HepG2 (cell line): ENCODE measurements at regions not wholly inside any gene's neighbourhood (a gene's known extent, or its start where the extent isn't known, plus 50 kb on each side); places are given as distances from the start of the nearest gene placed in this dataset.

Source experiments
- ATF3 ChIP-seq: sonication (generic); formaldehyde crosslinking; IDR thresholded peaks from 2 replicates; pipeline ENCODE4 v1.4.0; 2020; ENCODE audit warnings: missing genetic modification reagents
- CEBPB ChIP-seq: IDR thresholded peaks from 2 replicates; pipeline ENCODE4 v1.6.1; 2011; ENCODE audit warnings: low read depth, low read length, improper control_type of control experiment, borderline replicate concordance
- ELF4 ChIP-seq: sonication (generic); formaldehyde crosslinking; IDR thresholded peaks from 2 replicates; pipeline ENCODE4 v1.5.0; 2020; ENCODE audit warnings: missing genetic modification reagents, mild to moderate bottlenecking, moderate library complexity, borderline replicate concordance
- HCFC1 ChIP-seq: fragments of 150-350 bp; IDR thresholded peaks from 2 replicates; pipeline ENCODE4 v1.6.1; 2014; ENCODE audit warnings: low read depth, low read length
- HNRNPUL1 ChIP-seq: fragments of 200-400 bp; formaldehyde crosslinking; IDR thresholded peaks from 2 replicates; pipeline ENCODE4 v1.6.1; 2017; ENCODE audit warnings: low read depth, mild to moderate bottlenecking, low read length, moderate library complexity
- MXD4 ChIP-seq: IDR thresholded peaks from 2 replicates; pipeline ENCODE4 v1.6.1; 2016; ENCODE audit warnings: mild to moderate bottlenecking, missing biosample characterization, missing genetic modification reagents
- NR1H2 ChIP-seq: sonication (generic); formaldehyde crosslinking; IDR thresholded peaks from 2 replicates; pipeline ENCODE4 v1.8.1; 2022; ENCODE audit warnings: low read depth, missing genetic modification reagents, borderline replicate concordance
- PITX1 ChIP-seq: sonication (generic); formaldehyde crosslinking; IDR thresholded peaks from 2 replicates; pipeline ENCODE4 v1.5.1; 2020; ENCODE audit warnings: mild to moderate bottlenecking, missing genetic modification reagents
- POGK ChIP-seq: sonication (generic); formaldehyde crosslinking; conservative IDR thresholded peaks from 2 replicates; pipeline ENCODE4 v1.8.0; 2022; ENCODE audit warnings: mild to moderate bottlenecking, moderate library complexity, missing genetic modification reagents
- PTBP1 ChIP-seq: fragments of 200-400 bp; formaldehyde crosslinking; IDR thresholded peaks from 2 replicates; pipeline ENCODE4 v1.6.1; 2018; ENCODE audit warnings: low read length, low read depth; ENCODE audit not compliant: poor library complexity, severe bottlenecking
- TOE1 ChIP-seq: sonication (generic); formaldehyde crosslinking; IDR thresholded peaks from 2 replicates; pipeline ENCODE4 v1.4.0; 2020; ENCODE audit warnings: mild to moderate bottlenecking, missing genetic modification reagents
- ZNF350 ChIP-seq: sonication (generic); formaldehyde crosslinking; IDR thresholded peaks from 2 replicates; pipeline ENCODE4 v1.4.0; 2020; ENCODE audit warnings: mild to moderate bottlenecking, low read depth, missing genetic modification reagents, borderline replicate concordance
- ZNF570 ChIP-seq: sonication (generic); formaldehyde crosslinking; IDR thresholded peaks from 2 replicates; pipeline ENCODE4 v1.4.0; 2020; ENCODE audit warnings: mild to moderate bottlenecking, missing genetic modification reagents, borderline replicate concordance
- ZNF607 ChIP-seq: sonication (generic); formaldehyde crosslinking; IDR thresholded peaks from 2 replicates; pipeline ENCODE4 v1.5.1; 2020; ENCODE audit warnings: missing genetic modification reagents, mild to moderate bottlenecking, borderline replicate concordance
- TF ChIP-seq, protein P1 (sequence below): sonication (generic); formaldehyde crosslinking; IDR thresholded peaks from 2 replicates; pipeline ENCODE4 v1.4.0; 2020; ENCODE audit warnings: missing genetic modification reagents
- TF ChIP-seq, protein P2 (sequence below): IDR thresholded peaks from 2 replicates; pipeline ENCODE4 v1.6.1; 2016; ENCODE audit warnings: missing genetic modification reagents, missing compliant biosample characterization
- TF ChIP-seq, protein P3 (sequence below): sonication (generic); formaldehyde crosslinking; IDR thresholded peaks from 2 replicates; pipeline ENCODE4 v1.8.0; 2022; ENCODE audit warnings: low read depth, missing genetic modification reagents

GRCh38 chr1:178620584-178621475 is 104.2 kb upstream of the RALGPS2 start (continued):
- TF ChIP-seq, protein P1, sequence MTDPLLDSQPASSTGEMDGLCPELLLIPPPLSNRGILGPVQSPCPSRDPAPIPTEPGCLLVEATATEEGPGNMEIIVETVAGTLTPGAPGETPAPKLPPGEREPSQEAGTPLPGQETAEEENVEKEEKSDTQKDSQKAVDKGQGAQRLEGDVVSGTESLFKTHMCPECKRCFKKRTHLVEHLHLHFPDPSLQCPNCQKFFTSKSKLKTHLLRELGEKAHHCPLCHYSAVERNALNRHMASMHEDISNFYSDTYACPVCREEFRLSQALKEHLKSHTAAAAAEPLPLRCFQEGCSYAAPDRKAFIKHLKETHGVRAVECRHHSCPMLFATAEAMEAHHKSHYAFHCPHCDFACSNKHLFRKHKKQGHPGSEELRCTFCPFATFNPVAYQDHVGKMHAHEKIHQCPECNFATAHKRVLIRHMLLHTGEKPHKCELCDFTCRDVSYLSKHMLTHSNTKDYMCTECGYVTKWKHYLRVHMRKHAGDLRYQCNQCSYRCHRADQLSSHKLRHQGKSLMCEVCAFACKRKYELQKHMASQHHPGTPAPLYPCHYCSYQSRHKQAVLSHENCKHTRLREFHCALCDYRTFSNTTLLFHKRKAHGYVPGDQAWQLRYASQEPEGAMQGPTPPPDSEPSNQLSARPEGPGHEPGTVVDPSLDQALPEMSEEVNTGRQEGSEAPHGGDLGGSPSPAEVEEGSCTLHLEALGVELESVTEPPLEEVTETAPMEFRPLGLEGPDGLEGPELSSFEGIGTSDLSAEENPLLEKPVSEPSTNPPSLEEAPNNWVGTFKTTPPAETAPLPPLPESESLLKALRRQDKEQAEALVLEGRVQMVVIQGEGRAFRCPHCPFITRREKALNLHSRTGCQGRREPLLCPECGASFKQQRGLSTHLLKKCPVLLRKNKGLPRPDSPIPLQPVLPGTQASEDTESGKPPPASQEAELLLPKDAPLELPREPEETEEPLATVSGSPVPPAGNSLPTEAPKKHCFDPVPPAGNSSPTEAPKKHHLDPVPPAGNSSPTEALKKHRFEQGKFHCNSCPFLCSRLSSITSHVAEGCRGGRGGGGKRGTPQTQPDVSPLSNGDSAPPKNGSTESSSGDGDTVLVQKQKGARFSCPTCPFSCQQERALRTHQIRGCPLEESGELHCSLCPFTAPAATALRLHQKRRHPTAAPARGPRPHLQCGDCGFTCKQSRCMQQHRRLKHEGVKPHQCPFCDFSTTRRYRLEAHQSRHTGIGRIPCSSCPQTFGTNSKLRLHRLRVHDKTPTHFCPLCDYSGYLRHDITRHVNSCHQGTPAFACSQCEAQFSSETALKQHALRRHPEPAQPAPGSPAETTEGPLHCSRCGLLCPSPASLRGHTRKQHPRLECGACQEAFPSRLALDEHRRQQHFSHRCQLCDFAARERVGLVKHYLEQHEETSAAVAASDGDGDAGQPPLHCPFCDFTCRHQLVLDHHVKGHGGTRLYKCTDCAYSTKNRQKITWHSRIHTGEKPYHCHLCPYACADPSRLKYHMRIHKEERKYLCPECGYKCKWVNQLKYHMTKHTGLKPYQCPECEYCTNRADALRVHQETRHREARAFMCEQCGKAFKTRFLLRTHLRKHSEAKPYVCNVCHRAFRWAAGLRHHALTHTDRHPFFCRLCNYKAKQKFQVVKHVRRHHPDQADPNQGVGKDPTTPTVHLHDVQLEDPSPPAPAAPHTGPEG (CRISPR knock-in tag): no peak
- TF ChIP-seq ELF4 (CRISPR knock-in tag) (no peak), NR1H2 (CRISPR knock-in tag) (no peak), PTBP1 (no peak), TOE1 (no peak), MXD4 (CRISPR knock-in tag) (no peak), ZNF570 (CRISPR knock-in tag) (no peak), ZNF607 (peak; percentile 80; the same call in 1 of the 2 replicates), ZNF350 (no peak), CEBPB (peak; percentile 39; the same call in 1 of the 2 replicates), HNRNPUL1 (no peak), ATF3 (CRISPR knock-in tag) (no peak), POGK (peak; percentile 98), PITX1 (CRISPR knock-in tag) (peak; percentile 72; the same call in 1 of the 2 replicates), HCFC1 (no peak)
- TF ChIP-seq, protein P2, sequence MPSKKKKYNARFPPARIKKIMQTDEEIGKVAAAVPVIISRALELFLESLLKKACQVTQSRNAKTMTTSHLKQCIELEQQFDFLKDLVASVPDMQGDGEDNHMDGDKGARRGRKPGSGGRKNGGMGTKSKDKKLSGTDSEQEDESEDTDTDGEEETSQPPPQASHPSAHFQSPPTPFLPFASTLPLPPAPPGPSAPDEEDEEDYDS (CRISPR knock-in tag): no peak; the same call in 1 of the 2 replicates
- TF ChIP-seq, protein P3, sequence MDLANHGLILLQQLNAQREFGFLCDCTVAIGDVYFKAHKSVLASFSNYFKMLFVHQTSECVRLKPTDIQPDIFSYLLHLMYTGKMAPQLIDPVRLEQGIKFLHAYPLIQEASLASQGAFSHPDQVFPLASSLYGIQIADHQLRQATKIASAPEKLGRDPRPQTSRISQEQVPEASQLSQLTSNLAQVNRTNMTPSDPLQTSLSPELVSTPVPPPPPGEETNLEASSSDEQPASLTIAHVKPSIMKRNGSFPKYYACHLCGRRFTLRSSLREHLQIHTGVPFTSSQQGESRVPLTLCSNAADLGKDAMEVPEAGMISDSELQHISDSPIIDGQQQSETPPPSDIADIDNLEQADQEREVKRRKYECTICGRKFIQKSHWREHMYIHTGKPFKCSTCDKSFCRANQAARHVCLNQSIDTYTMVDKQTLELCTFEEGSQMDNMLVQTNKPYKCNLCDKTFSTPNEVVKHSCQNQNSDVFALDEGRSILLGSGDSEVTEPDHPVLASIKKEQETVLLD (CRISPR knock-in tag): 0 out of 2 replicates have a peak, but pooled peaks have one; percentile 26
